CD8-positive, alpha-beta memory T cell (primary cell): ENCODE measurements at regions not wholly inside any gene's neighbourhood (a gene's known extent, or its start where the extent isn't known, plus 50 kb on each side); places are given as distances from the start of the nearest gene placed in this dataset.

ENCODE experiments used
- CTCF ChIA-PET: fragments of 350-600 bp; sonication (Branson Sonifier 250); formaldehyde crosslinking; loops from one replicate; lab custom pipeline; 2021; ENCODE audit warnings: antibody characterized with exemption; lab: Charles Lee
- POLR2A ChIA-PET: fragments of 350-600 bp; sonication (Branson Sonifier 250); formaldehyde crosslinking; loops from one replicate; lab custom pipeline; 2021; ENCODE audit warnings: antibody characterized with exemption; lab: Charles Lee
- DNase-seq, 5 donors: peaks; one replicate each; pipeline versions ENCODE4 v3.0.0 to v3.0.0-alpha.2; 2020 to 2022; ENCODE audit warnings: mixed read lengths in 1 of 5
- H3K27ac ChIP-seq: one replicate; pipeline ENCODE4 v1.7.0; 2013; ENCODE audit warnings: low read depth, mild to moderate bottlenecking, low read length, moderate library complexity
- H3K27me3 ChIP-seq: 2 replicates; pipeline ENCODE4 v1.7.0; 2013; ENCODE audit warnings: low read length, mild to moderate bottlenecking; ENCODE audit not compliant: insufficient read depth, poor library complexity, severe bottlenecking
- H3K36me3 ChIP-seq: 2 replicates; pipeline ENCODE4 v1.7.0; 2013; ENCODE audit warnings: mild to moderate bottlenecking, low read length, moderate library complexity; ENCODE audit not compliant: insufficient read depth
- H3K4me1 ChIP-seq: 2 replicates; pipeline ENCODE4 v1.7.0; 2013; ENCODE audit warnings: mild to moderate bottlenecking, low read length, moderate library complexity; ENCODE audit not compliant: insufficient read depth
- H3K4me3 ChIP-seq: 2 replicates; pipeline ENCODE4 v1.7.0; 2013; ENCODE audit warnings: mild to moderate bottlenecking, low read length
- H3K9me3 ChIP-seq: 2 replicates; pipeline ENCODE4 v1.7.0; 2013; ENCODE audit warnings: mild to moderate bottlenecking, low read length
- H3K27ac Mint-ChIP-seq, 8 donors: one replicate each; pipeline ENCODE4 v1.8.0; 2020 to 2021; ENCODE audit warnings: mixed read lengths in 8 of 8, mild to moderate bottlenecking in 6 of 8, inconsistent platforms in 3 of 8, moderate library complexity in 3 of 8
- H3K27me3 Mint-ChIP-seq, 2 donors: one replicate each; pipeline ENCODE4 v1.8.0; 2020 to 2021; ENCODE audit warnings: mixed read lengths in 2 of 2, mild to moderate bottlenecking in 1 of 2, moderate library complexity in 1 of 2
- H3K36me3 Mint-ChIP-seq, 3 donors: one replicate each; pipeline ENCODE4 v1.8.0; 2020 to 2021; ENCODE audit warnings: mixed read lengths in 3 of 3, inconsistent platforms in 1 of 3, mild to moderate bottlenecking in 1 of 3
- H3K4me1 Mint-ChIP-seq, 3 donors: one replicate each; pipeline ENCODE4 v1.8.0; 2020 to 2021; ENCODE audit warnings: mixed read lengths in 3 of 3, inconsistent platforms in 1 of 3, mild to moderate bottlenecking in 1 of 3
- H3K4me3 Mint-ChIP-seq, 7 donors: one replicate each; pipeline ENCODE4 v1.8.0; 2020 to 2021; ENCODE audit warnings: mixed read lengths in 7 of 7, mild to moderate bottlenecking in 6 of 7, moderate library complexity in 4 of 7, inconsistent platforms in 2 of 7
- H3K9me3 Mint-ChIP-seq, 5 donors: one replicate each; pipeline ENCODE4 v1.8.0; 2020 to 2022; ENCODE audit warnings: mixed read lengths in 5 of 5, mild to moderate bottlenecking in 3 of 5, moderate library complexity in 2 of 5, inconsistent platforms in 1 of 5

DNA sequence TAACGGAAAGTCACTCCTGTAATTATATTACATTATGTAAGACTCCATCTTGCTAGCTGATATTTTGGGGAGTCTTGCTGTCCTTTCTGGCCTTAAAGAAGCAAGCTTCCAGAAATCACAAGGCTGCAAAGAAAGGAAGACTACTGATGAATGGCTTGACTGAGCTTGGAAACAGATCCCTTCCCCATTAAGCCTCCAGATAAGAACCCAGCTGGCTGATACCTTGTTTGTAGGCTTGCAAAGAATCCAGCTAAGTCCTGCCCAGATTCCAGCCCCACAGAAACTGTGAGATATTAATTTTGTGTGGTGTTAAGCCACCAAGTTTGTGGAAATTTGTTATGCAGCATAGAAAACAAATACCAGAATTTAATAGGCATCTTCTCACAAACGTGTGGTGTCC, 49.9 kb upstream of the TMEM106B start:
- CTCF ChIA-PET = interaction anchor here (1.3 kb wide), 1 partner anchor 10 kb away, joined by 3 read pairs; no protein-coding TSS in a partner anchor
- H3K27me3 Mint-ChIP-seq = peaks cover 0 to 3% of the 10 kb centered on the region in 2 donors
- Histone ChIP-seq H3K27me3 (no peaks in the 10 kb centered on the region), H3K36me3 (no peaks in the 10 kb centered on the region), H3K4me1 (no peaks in the 10 kb centered on the region), H3K27ac (no peak overlapping the region), H3K9me3 (no peaks in the 10 kb centered on the region), H3K4me3 (no peak overlapping the region)
- POLR2A ChIA-PET = no interaction called here
- no peak overlapping the region for H3K27ac Mint-ChIP-seq
- H3K4me3 Mint-ChIP-seq = no peak overlapping the region
- peaks cover 0 to 14% (median 0%) of the 10 kb centered on the region in 3 donors for H3K36me3 Mint-ChIP-seq
- DNase-seq = no peak
- peaks cover 0 to 10% (median 9%) of the 10 kb centered on the region in 5 donors for H3K9me3 Mint-ChIP-seq
- H3K4me1 Mint-ChIP-seq = peaks cover 2 to 20% (median 11%) of the 10 kb centered on the region in 3 donors
